SK-N-SH (cell line): ENCODE measurements at regions not wholly inside any gene's neighbourhood (a gene's known extent, or its start where the extent isn't known, plus 50 kb on each side); places are given as distances from the start of the nearest gene placed in this dataset.
"Not testable (repeated sequence)": the region's sequence is repeated elsewhere in the genome, so short reads cannot be mapped to it uniquely, and the experiment has no call there.

Experiments used
- CTCF ChIA-PET: fragments of 300-600, 350-600 bp; formaldehyde crosslinking; extraction: SDS; loops from one replicate; lab custom pipeline; 2021; lab: Yijun Ruan, JAX
- POLR2A ChIA-PET: fragments of 350-600 bp; sonication (Branson Sonifier 250); formaldehyde crosslinking; extraction: SDS; loops from one replicate; lab custom pipeline; 2020; ENCODE audit warnings: antibody characterized with exemption, inconsistent platforms; lab: Yijun Ruan, JAX
- DNase-seq: peaks from one replicate; pipeline ENCODE4 v3.0.0; 2012
- H2AFZ ChIP-seq: fragments of 200-600 bp; sonication (generic); 2 replicates; pipeline ENCODE4 v1.8.1; 2016; ENCODE audit warnings: antibody characterized with exemption, mild to moderate bottlenecking, low read depth
- H3F3A ChIP-seq: fragments of 200-600 bp; sonication (generic); replicated peaks from 2 replicates; pipeline ENCODE3; 2016; ENCODE audit warnings: antibody characterized with exemption, mild to moderate bottlenecking; ENCODE audit not compliant: insufficient read depth
- H3K27ac ChIP-seq, 2 experiments: fragments of 200-500 bp in 1 of 2; fragments of 200-600 bp in 1 of 2; sonication (Bioruptor generic) in 1 of 2; sonication (generic), shearing (Covaris generic) in 1 of 2; 2 replicates each; pipeline versions ENCODE4 v1.5.1 to v1.6.1; 2014 to 2016; ENCODE audit warnings: low read depth in 2 of 2, inconsistent platforms in 1 of 2, low read length in 1 of 2, mild to moderate bottlenecking in 1 of 2, mixed read lengths in 1 of 2
- H3K27me3 ChIP-seq: fragments of 200-600 bp; sonication (generic), shearing (Covaris generic); 2 replicates; pipeline ENCODE4 v1.6.1; 2016; ENCODE audit warnings: mixed run types; ENCODE audit not compliant: insufficient read depth
- H3K36me3 ChIP-seq, 2 experiments: fragments of 200-500 bp in 1 of 2; fragments of 200-600 bp in 1 of 2; sonication (Bioruptor generic) in 1 of 2; sonication (generic) in 1 of 2; replicated peaks in 1 of 2; 2 replicates each; pipeline versions ENCODE3 to v1.5.1; 2014 to 2016; ENCODE audit warnings: low read length in 1 of 2, mild to moderate bottlenecking in 1 of 2; ENCODE audit not compliant: insufficient read depth in 2 of 2, control insufficient read depth in 1 of 2
- H3K4me1 ChIP-seq, 2 experiments: fragments of 200-500 bp in 1 of 2; fragments of 200-600 bp in 1 of 2; sonication (Bioruptor generic) in 1 of 2; sonication (generic), shearing (Covaris generic) in 1 of 2; 2 replicates each; pipeline versions ENCODE4 v1.5.1 to v1.6.1; 2014 to 2016; ENCODE audit warnings: low read depth in 1 of 2, low read length in 1 of 2, mixed run types in 1 of 2; ENCODE audit not compliant: insufficient read depth in 2 of 2, control insufficient read depth in 1 of 2
- H3K4me2 ChIP-seq: fragments of 200-600 bp; sonication (generic), shearing (Covaris generic); 2 replicates; pipeline ENCODE4 v1.6.1; 2017; ENCODE audit warnings: mixed run types
- H3K4me3 ChIP-seq, 2 experiments: fragments of 200-500 bp in 1 of 2; fragments of 200-600 bp in 1 of 2; sonication (Bioruptor generic) in 1 of 2; sonication (generic), shearing (Covaris generic) in 1 of 2; 2 replicates each; pipeline versions ENCODE4 v1.5.1 to v1.8.1; 2014 to 2016; ENCODE audit warnings: low read depth in 2 of 2, inconsistent platforms in 1 of 2, low read length in 1 of 2, mild to moderate bottlenecking in 1 of 2, mixed read lengths in 1 of 2, moderate library complexity in 1 of 2
- H3K79me2 ChIP-seq: fragments of 200-600 bp; sonication (generic); 2 replicates; pipeline ENCODE4 v1.8.1; 2017; ENCODE audit warnings: mild to moderate bottlenecking; ENCODE audit not compliant: insufficient read depth
- H3K9ac ChIP-seq: fragments of 200-600 bp; sonication (generic); 2 replicates; pipeline ENCODE4 v1.6.1; 2017; ENCODE audit warnings: mixed run types
- H3K9me2 ChIP-seq: fragments of 200-600 bp; sonication (generic); 2 replicates; pipeline ENCODE4 v1.6.1; 2017; ENCODE audit warnings: mixed run types
- H3K9me3 ChIP-seq: fragments of 200-600 bp; sonication (generic); 2 replicates; pipeline ENCODE4 v1.6.1; 2017; ENCODE audit warnings: mixed run types, mild to moderate bottlenecking, moderate library complexity
- H4K20me1 ChIP-seq: fragments of 200-600 bp; sonication (generic); 2 replicates; pipeline ENCODE4 v1.6.1; 2017; ENCODE audit warnings: mild to moderate bottlenecking, mixed run types; ENCODE audit not compliant: insufficient read depth
- EZH2phosphoT487 ChIP-seq: fragments of 200-600 bp; sonication (generic); IDR thresholded peaks from 2 replicates; pipeline ENCODE4 v1.6.1; 2017; ENCODE audit warnings: low read depth, mixed run types, mild to moderate bottlenecking, antibody characterized with exemption, moderate library complexity, borderline replicate concordance
- FOSL2 ChIP-seq: IDR thresholded peaks from 2 replicates; pipeline ENCODE4 v1.4.0; 2012; ENCODE audit warnings: low read depth, mild to moderate bottlenecking, moderate library complexity, borderline replicate concordance
- FOXJ3 ChIP-seq: sonication (generic); formaldehyde crosslinking; IDR thresholded peaks from 2 replicates; pipeline ENCODE4 v1.5.1; 2020; ENCODE audit warnings: mild to moderate bottlenecking, missing genetic modification reagents
- GABPA ChIP-seq: IDR thresholded peaks from 2 replicates; pipeline ENCODE4 v1.4.0; 2012; ENCODE audit warnings: low read depth, mild to moderate bottlenecking
- JUND ChIP-seq: IDR thresholded peaks from 2 replicates; pipeline ENCODE4 v1.4.0; 2012
- MEF2A ChIP-seq: IDR thresholded peaks from 2 replicates; pipeline ENCODE4 v1.4.0; 2012; ENCODE audit warnings: low read depth, borderline replicate concordance
- MXI1 ChIP-seq: IDR thresholded peaks from 2 replicates; pipeline ENCODE4 v1.6.1; 2012; ENCODE audit warnings: mild to moderate bottlenecking, low read depth, low read length, improper control_type of control experiment
- NFIC ChIP-seq: IDR thresholded peaks from 2 replicates; pipeline ENCODE4 v1.4.0; 2012; ENCODE audit warnings: borderline replicate concordance
- RAD21 ChIP-seq: IDR thresholded peaks from 2 replicates; pipeline ENCODE4 v1.6.1; 2012; ENCODE audit warnings: mild to moderate bottlenecking, low read length
- RCOR1 ChIP-seq: fragments of 150-350 bp; IDR thresholded peaks from 2 replicates; pipeline ENCODE4 v1.6.1; 2017; ENCODE audit warnings: antibody characterized with exemption, low read length
- RFX5 ChIP-seq: IDR thresholded peaks from 2 replicates; pipeline ENCODE4 v1.6.1; 2012; ENCODE audit warnings: mild to moderate bottlenecking, improper control_type of control experiment, low read length
- RXRA ChIP-seq: IDR thresholded peaks from 2 replicates; pipeline ENCODE4 v1.4.0; 2012; ENCODE audit warnings: low read depth, mild to moderate bottlenecking, borderline replicate concordance
- TAF1 ChIP-seq: IDR thresholded peaks from 2 replicates; pipeline ENCODE4 v1.6.1; 2012; ENCODE audit warnings: low read depth, mild to moderate bottlenecking, low read length, moderate library complexity, borderline replicate concordance
- TCF12 ChIP-seq: IDR thresholded peaks from 2 replicates; pipeline ENCODE4 v1.4.0; 2012
- TEAD4 ChIP-seq: IDR thresholded peaks from 2 replicates; pipeline ENCODE4 v1.4.0; 2012; ENCODE audit warnings: mild to moderate bottlenecking, borderline replicate concordance; ENCODE audit not compliant: insufficient read depth
- YY1 ChIP-seq: IDR thresholded peaks from 2 replicates; pipeline ENCODE4 v1.4.0; 2012; ENCODE audit warnings: low read depth, mild to moderate bottlenecking
- WGBS: methylation state at CpG from one replicate; pipeline ENCODE4 v1.1.6; 2017; ENCODE audit warnings: low lambda C conversion rate; 5-methylcytosine and 5-hydroxymethylcytosine counted together
- TF ChIP-seq, protein P1 (sequence below): fragments of 150-350 bp; IDR thresholded peaks from 2 replicates; pipeline ENCODE4 v1.6.1; 2017; ENCODE audit warnings: antibody characterized with exemption, low read length, low read depth, borderline replicate concordance
- TF ChIP-seq, protein P2 (sequence below): IDR thresholded peaks from 2 replicates; pipeline ENCODE4 v1.4.0; 2012; ENCODE audit warnings: low read depth
- TF ChIP-seq, protein P3 (sequence below): IDR thresholded peaks from 2 replicates; pipeline ENCODE4; 2012
- TF ChIP-seq, protein P4 (sequence below): fragments of 150-350 bp; IDR thresholded peaks from 2 replicates; pipeline ENCODE4 v1.6.1; 2016; ENCODE audit warnings: mild to moderate bottlenecking, low read depth, low read length

DNA sequence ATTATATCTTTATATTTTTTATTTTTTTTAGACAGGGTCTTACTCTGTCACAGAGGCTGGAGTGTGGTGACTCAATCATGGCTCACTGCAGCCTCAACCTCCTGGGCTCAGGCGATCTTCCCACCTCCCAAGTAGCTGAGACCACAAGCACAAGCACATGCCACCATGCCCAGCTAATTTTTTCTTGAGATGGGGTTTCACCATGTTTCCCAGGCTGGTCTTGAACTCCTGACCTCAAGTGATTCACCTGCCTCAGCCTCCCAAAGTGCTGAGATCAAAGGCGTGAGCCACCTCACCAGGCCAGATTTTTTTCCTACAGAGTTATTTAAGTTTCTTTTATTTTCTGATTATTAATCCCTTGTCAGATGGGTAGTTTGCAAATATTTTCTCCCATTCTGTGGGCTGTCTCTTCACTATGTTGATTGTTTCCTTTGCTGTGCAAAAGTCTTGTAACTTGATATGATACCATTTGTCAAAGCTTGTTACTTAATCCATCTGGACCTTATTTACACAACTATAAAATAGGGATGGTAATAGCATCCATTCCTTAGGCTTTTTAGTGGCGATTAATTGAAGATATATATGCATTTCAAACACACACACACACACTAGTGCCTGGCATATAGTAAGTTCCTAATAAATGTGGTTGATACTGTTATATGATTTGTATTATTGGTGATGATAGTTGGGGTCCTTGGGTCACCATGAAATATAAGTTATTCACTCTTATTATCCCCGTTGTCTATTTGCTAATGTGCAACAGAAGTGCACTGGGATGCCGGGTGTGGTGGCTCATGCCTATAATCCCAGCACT, 187.1 kb downstream of the BCAS1 start (continued):
- TF ChIP-seq, protein P1, sequence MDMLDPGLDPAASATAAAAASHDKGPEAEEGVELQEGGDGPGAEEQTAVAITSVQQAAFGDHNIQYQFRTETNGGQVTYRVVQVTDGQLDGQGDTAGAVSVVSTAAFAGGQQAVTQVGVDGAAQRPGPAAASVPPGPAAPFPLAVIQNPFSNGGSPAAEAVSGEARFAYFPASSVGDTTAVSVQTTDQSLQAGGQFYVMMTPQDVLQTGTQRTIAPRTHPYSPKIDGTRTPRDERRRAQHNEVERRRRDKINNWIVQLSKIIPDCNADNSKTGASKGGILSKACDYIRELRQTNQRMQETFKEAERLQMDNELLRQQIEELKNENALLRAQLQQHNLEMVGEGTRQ, result no peak
- TF ChIP-seq NFIC (no peak), GABPA (no peak), MEF2A (no peak), TCF12 (0 out of 2 replicates have a peak, but pooled peaks have one; percentile 21), FOSL2 (peak; percentile 17; the same call in 1 of the 2 replicates), RCOR1 (no peak), YY1 (peak; percentile 21; the same call in 1 of the 2 replicates), FOXJ3 (no peak), TAF1 (no peak), TEAD4 (no peak), RFX5 (no peak), EZH2phosphoT487 (no peak), RXRA (peak; percentile 81), RAD21 (no peak), JUND (no peak), MXI1 (no peak)
- TF ChIP-seq, protein P2, sequence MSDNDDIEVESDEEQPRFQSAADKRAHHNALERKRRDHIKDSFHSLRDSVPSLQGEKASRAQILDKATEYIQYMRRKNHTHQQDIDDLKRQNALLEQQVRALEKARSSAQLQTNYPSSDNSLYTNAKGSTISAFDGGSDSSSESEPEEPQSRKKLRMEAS, result no peak
- TF ChIP-seq, protein P3, sequence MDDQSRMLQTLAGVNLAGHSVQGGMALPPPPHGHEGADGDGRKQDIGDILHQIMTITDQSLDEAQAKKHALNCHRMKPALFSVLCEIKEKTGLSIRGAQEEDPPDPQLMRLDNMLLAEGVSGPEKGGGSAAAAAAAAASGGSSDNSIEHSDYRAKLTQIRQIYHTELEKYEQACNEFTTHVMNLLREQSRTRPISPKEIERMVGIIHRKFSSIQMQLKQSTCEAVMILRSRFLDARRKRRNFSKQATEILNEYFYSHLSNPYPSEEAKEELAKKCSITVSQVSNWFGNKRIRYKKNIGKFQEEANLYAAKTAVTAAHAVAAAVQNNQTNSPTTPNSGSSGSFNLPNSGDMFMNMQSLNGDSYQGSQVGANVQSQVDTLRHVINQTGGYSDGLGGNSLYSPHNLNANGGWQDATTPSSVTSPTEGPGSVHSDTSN, result peak; percentile 31; the same call in 1 of the 2 replicates
- TF ChIP-seq, protein P4, sequence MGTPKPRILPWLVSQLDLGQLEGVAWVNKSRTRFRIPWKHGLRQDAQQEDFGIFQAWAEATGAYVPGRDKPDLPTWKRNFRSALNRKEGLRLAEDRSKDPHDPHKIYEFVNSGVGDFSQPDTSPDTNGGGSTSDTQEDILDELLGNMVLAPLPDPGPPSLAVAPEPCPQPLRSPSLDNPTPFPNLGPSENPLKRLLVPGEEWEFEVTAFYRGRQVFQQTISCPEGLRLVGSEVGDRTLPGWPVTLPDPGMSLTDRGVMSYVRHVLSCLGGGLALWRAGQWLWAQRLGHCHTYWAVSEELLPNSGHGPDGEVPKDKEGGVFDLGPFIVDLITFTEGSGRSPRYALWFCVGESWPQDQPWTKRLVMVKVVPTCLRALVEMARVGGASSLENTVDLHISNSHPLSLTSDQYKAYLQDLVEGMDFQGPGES, result no peak
- TF ChIP-seq, all 33 proteins: peak for 7

DNA sequence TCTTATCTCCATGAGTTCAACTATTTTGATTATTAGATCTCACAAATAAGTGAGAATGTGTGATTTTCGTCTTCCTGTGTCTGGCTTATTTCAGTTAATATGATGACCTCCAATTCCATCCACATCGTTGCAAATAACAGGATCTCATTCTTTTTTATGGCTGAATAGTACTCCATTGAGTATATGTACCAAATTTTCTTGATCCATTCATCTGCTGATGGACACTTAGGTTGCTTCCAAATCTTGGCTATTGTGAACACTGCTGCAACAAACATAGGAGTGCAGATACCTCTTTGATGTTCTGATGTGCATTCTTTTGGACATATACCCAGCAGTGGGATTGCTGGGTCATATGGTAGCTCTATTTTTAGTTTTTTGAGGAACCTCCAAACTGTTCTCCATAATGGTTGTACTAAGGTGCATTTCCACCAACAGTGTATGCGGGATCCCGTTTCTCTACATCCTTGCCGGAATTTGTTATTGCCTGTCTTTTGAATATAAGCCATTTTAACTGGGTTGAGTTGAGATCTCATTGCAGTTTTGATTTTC, 187.9 kb downstream of the BCAS1 start:
- WGBS, result 83% methylated on average over 5 of the region's 5 CpGs
- CTCF ChIA-PET, result not testable (repeated sequence)

More for the DNA sequence above, 187.9 kb downstream of the BCAS1 start:
- H3K27me3 ChIP-seq, POLR2A ChIA-PET, H3K9me3 ChIP-seq, H3K36me3 ChIP-seq, H3K79me2 ChIP-seq, DNase-seq, H3K4me2 ChIP-seq, H3K4me1 ChIP-seq, H3K4me3 ChIP-seq, H3K9me2 ChIP-seq, H4K20me1 ChIP-seq, H2AFZ ChIP-seq: not testable (repeated sequence)
- peaks cover 25% of the 10 kb centered on the region for H3F3A ChIP-seq
- peak overlapping the region; percentile 24; the same call in 1 of the 2 replicates for H3K9ac ChIP-seq
- H3K27ac ChIP-seq, result peak overlapping the region in 1 of 2 experiments; percentile 72; a peak in 2 of 4 replicates
